Endothelial cell of umbilical vein (primary cell): ENCODE measurements at regions not wholly inside any gene's neighbourhood (a gene's known extent, or its start where the extent isn't known, plus 50 kb on each side); places are given as distances from the start of the nearest gene placed in this dataset.

ENCODE experiments used
- BruUV-seq: library from RNA; stranded (reverse); fragments of 400-500 nt; replicated peaks from 2 replicates; lab custom pipeline; 2021; lab: Mats Ljungman, UMichigan
- CTCF ChIA-PET: fragments of 300-600, 350-600 bp; sonication (Branson Sonifier 250); formaldehyde crosslinking; loops from one replicate; lab custom pipeline; 2021; ENCODE audit warnings: antibody characterized with exemption, inconsistent platforms; lab: Charles Lee
- POLR2A ChIA-PET: fragments of 300-600, 350-600 bp; sonication (Branson Sonifier 250); formaldehyde crosslinking; loops from one replicate; lab custom pipeline; 2021; ENCODE audit warnings: antibody characterized with exemption, inconsistent platforms; lab: Charles Lee
- DNase-seq: peaks from one replicate; pipeline ENCODE4 v3.0.0-alpha.2; 2011; ENCODE audit warnings: low read depth, low spot score
- FAIRE-seq: peaks from 2 replicates; lab custom pipeline; 2011; peaks lifted over from hg19 to GRCh38; lab: Jason Lieb, UNC
- H2AFZ ChIP-seq: 2 replicates; pipeline ENCODE4 v1.6.0; 2012; ENCODE audit warnings: low read depth, low read length, control low read depth, inconsistent platforms
- H3K27ac ChIP-seq: 2 replicates; pipeline ENCODE4 v1.5.1; 2011; ENCODE audit warnings: low read depth, mild to moderate bottlenecking, control low read depth, low read length, moderate library complexity; ENCODE audit not compliant: insufficient read depth
- H3K27me3 ChIP-seq, 2 experiments: 2 replicates each; pipeline versions ENCODE4 v1.6.0 to v1.6.1; 2011; ENCODE audit warnings: low read length in 2 of 2, mixed read lengths in 1 of 2; ENCODE audit not compliant: control insufficient read depth in 2 of 2, insufficient read depth in 2 of 2
- H3K36me3 ChIP-seq, 2 experiments: 2 replicates in 1 of 2; 3 replicates in 1 of 2; pipeline ENCODE4 v1.5.1; 2011; ENCODE audit warnings: low read length in 2 of 2, mild to moderate bottlenecking in 1 of 2, moderate library complexity in 1 of 2; ENCODE audit not compliant: control insufficient read depth in 2 of 2, insufficient read depth in 2 of 2; ENCODE audit errors: extremely low read depth in 1 of 2
- H3K4me1 ChIP-seq: 3 replicates; pipeline ENCODE4 v1.5.1; 2011; ENCODE audit warnings: mild to moderate bottlenecking, low read length; ENCODE audit not compliant: control insufficient read depth, insufficient read depth; ENCODE audit errors: extremely low read depth
- H3K4me2 ChIP-seq: 2 replicates; pipeline ENCODE4 v1.6.1; 2011; ENCODE audit warnings: low read length, control low read depth, mixed read lengths; ENCODE audit not compliant: insufficient read depth
- H3K4me3 ChIP-seq, 3 experiments: fragments of 200-600 bp in 1 of 3; sonication (generic), shearing (Covaris generic) in 1 of 3; replicated peaks in 1 of 3; 2 replicates each; pipeline ENCODE4 v1.5.1; 2011 to 2016; ENCODE audit warnings: control low read depth in 3 of 3, low read length in 3 of 3, mild to moderate bottlenecking in 2 of 3, inconsistent platforms in 1 of 3, low read depth in 1 of 3, moderate library complexity in 1 of 3; ENCODE audit not compliant: insufficient read depth in 1 of 3
- H3K79me2 ChIP-seq: 2 replicates; pipeline ENCODE4 v1.6.0; 2012; ENCODE audit warnings: low read length, inconsistent platforms; ENCODE audit not compliant: control insufficient read depth, insufficient read depth
- H3K9ac ChIP-seq: replicated peaks from 2 replicates; pipeline ENCODE3; 2011; ENCODE audit warnings: low read length, control low read depth; ENCODE audit not compliant: insufficient read depth; ENCODE audit errors: extremely low read depth
- H3K9me1 ChIP-seq: replicated peaks from 3 replicates; pipeline ENCODE4 v1.6.0; 2011; ENCODE audit warnings: mild to moderate bottlenecking, low read length; ENCODE audit not compliant: control insufficient read depth, insufficient read depth; ENCODE audit errors: extremely low read depth
- H3K9me3 ChIP-seq: replicated peaks from 2 replicates; pipeline ENCODE4 v1.5.1; 2012; ENCODE audit warnings: low read length, inconsistent platforms; ENCODE audit not compliant: control insufficient read depth, insufficient read depth
- H4K20me1 ChIP-seq: replicated peaks from 2 replicates; pipeline ENCODE3; 2011; ENCODE audit warnings: mild to moderate bottlenecking, low read length; ENCODE audit not compliant: control insufficient read depth, insufficient read depth; ENCODE audit errors: extremely low read depth
- CTCF ChIP-seq, 2 donors: IDR thresholded peaks; 1 replicate in 1 of 2; 2 replicates in 1 of 2; pipeline ENCODE4 v1.5.1; 2011; ENCODE audit warnings: low read length in 2 of 2, mild to moderate bottlenecking in 2 of 2, moderate library complexity in 2 of 2, control low read depth in 1 of 2, inconsistent platforms in 1 of 2, low read depth in 1 of 2; ENCODE audit not compliant: insufficient read depth in 1 of 2; ENCODE audit errors: extremely low read depth in 1 of 2
- EZH2 ChIP-seq: IDR thresholded peaks from 2 replicates; pipeline ENCODE4 v1.6.1; 2012; ENCODE audit warnings: borderline replicate concordance, low read depth, mild to moderate bottlenecking, moderate library complexity, low read length, inconsistent platforms; ENCODE audit not compliant: severe bottlenecking
- FOS ChIP-seq: IDR thresholded peaks from 2 replicates; pipeline ENCODE4 v1.6.1; 2011; ENCODE audit warnings: mild to moderate bottlenecking, low read length, moderate library complexity, borderline replicate concordance; ENCODE audit not compliant: insufficient read depth
- GATA2 ChIP-seq: IDR thresholded peaks from 2 replicates; pipeline ENCODE4 v1.7.0; 2011; ENCODE audit warnings: low read depth, mild to moderate bottlenecking, moderate library complexity, mixed read lengths, low read length; ENCODE audit not compliant: insufficient read length, insufficient read depth
- JUN ChIP-seq: IDR thresholded peaks from 2 replicates; pipeline ENCODE4 v1.6.1; 2011; ENCODE audit warnings: borderline replicate concordance, low read depth; ENCODE audit not compliant: insufficient read length, insufficient read depth
- MAX ChIP-seq: IDR thresholded peaks from 2 replicates; pipeline ENCODE4 v1.6.1; 2011; ENCODE audit not compliant: insufficient read depth, insufficient read length
- MYC ChIP-seq: IDR thresholded peaks from one replicate; pipeline ENCODE4 v1.6.1; 2011; ENCODE audit warnings: mild to moderate bottlenecking, low read depth, low read length
- POLR2A ChIP-seq: IDR thresholded peaks from 2 replicates; pipeline ENCODE4 v1.6.1; 2012; ENCODE audit warnings: low read depth, mild to moderate bottlenecking, control low read depth, low read length
- POLR2AphosphoS5 ChIP-seq: IDR thresholded peaks from 2 replicates; pipeline ENCODE4 v1.6.1; 2012; ENCODE audit warnings: low read depth, mild to moderate bottlenecking, control low read depth, low read length, moderate library complexity; ENCODE audit not compliant: insufficient read depth
- dilution Hi-C: fragments of 300-500 bp; cut with MboI; formaldehyde crosslinking; loops from one replicate; pipeline ENCODE4 v1.15.0; 2019; ENCODE audit warnings: low sequenced_read_pairs; ENCODE audit not compliant: extremely low pct_ligation_motif_present
- intact Hi-C: fragments of 100-400 bp; cut with micrococcal nuclease; formaldehyde crosslinking; loops from one replicate; pipeline ENCODE4 v1.10.0; 2022

- intact Hi-C loops (no loop called here), dilution Hi-C loops (no loop called here)
- DNase-seq, result no peak
- Histone ChIP-seq H3K4me2 (no peak overlapping the region), H3K27me3 (no peaks in the 10 kb centered on the region), H3K9ac (no peak overlapping the region), H4K20me1 (no peaks in the 10 kb centered on the region), H3K36me3 (no peaks in the 10 kb centered on the region), H3K4me3 (no peak overlapping the region), H3K79me2 (no peaks in the 10 kb centered on the region), H3K4me1 (no peaks in the 10 kb centered on the region), H3K9me3 (no peaks in the 10 kb centered on the region), H3K9me1 (no peaks in the 10 kb centered on the region), H2AFZ (no peak overlapping the region), H3K27ac (no peak overlapping the region)
- FAIRE-seq, result no peak
- TF ChIP-seq FOS (no peak), JUN (no peak), EZH2 (no peak), CTCF (IDR thresholded peaks at IDR 0.05; ENCODE audit: extremely low read depth in 1 of 2, insufficient read depth in 1 of 2, low read depth in 1 of 2, low read length in 2 of 2) (no peak), MYC (no peak), MAX (no peak), POLR2A (no peak), GATA2 (no peak), POLR2AphosphoS5 (no peak)
- no TSS peak for BruUV-seq
- CTCF ChIA-PET, result no interaction called here
- POLR2A ChIA-PET, result no interaction called here
These were observed 70.9 kb upstream of the RGMA start for GRCh38 chr15:93159930-93160329.
